ELR (cell line): ENCODE measurements at regions not wholly inside any gene's neighbourhood (a gene's known extent, or its start where the extent isn't known, plus 50 kb on each side); places are given as distances from the start of the nearest gene placed in this dataset.
"Not testable (repeated sequence)": the region's sequence is repeated elsewhere in the genome, so short reads cannot be mapped to it uniquely, and the experiment has no call there.

Source experiments
- DNase-seq: peaks from one replicate; pipeline ENCODE4 v3.0.0-alpha.2; 2015; ENCODE audit warnings: low read depth

DNA sequence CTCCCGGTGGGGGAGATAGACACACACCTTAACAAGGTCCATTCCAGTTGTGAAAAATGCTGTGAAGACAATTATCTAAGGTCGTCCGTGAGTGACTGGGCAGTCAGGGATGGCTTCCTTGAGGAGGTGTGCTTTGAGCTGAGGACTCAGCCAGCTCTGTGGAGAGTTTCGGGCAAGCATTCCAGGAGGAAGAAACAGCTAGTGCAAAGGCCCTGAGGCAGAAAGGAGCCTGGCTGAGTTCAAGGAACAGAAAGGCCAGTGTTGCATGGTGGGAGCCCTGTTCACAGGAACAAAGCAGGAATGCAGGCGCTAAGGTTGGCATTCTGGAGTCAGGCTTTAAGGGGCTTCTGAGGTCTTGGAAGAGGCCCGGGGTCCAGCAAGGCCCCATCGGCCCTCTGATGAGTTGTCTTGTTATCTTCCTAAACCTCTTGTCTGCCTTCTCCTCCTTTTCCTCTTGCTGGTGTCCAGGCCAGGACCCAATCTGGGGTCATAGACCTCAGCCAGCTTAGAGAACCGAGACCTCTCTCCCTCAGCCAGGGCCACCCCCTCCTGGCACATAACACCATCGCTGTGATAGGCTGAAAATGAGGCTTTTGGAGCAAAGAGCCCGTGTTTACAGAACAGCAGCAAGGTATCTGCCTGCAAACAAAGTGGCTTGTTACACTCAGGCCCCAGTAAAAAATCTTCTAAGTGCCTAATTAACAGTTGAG lies 270.2 kb upstream of the MVB12B start:
- DNase-seq, result no peak

DNA sequence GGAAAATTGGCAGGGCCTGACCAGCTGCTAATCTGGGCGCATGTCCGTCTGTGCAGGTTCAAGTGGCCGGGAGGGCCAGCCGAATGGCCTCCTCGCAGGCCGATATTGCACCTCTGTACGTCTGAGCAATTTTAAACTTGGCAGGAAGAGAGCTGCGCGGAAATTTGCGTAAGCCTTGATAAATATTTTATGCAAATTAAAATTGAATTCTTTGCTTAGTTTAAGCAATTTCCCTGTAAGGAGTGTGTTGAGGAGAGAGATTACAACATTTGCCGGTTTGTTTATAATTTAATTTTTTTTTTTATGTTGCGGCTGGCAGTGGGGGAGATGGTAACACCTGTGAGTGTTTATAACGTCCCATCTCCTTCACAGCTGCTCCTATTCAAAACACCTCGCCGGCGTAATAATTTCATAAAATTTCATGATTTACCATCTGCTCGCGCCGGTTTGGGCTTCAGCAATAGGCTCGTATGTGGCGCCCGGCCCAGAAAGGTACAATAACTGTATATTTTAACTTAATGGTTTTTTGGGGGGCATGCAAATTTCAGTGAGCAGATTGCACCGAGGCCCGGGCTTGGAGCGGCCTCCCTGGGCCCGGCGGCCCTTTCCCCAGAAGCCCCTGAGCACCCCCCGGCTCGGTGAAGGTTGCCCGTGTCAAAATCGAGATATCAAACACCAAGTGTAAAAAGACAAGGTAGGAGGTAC lies 269.4 kb upstream of the MVB12B start:
- no peak for DNase-seq

DNA sequence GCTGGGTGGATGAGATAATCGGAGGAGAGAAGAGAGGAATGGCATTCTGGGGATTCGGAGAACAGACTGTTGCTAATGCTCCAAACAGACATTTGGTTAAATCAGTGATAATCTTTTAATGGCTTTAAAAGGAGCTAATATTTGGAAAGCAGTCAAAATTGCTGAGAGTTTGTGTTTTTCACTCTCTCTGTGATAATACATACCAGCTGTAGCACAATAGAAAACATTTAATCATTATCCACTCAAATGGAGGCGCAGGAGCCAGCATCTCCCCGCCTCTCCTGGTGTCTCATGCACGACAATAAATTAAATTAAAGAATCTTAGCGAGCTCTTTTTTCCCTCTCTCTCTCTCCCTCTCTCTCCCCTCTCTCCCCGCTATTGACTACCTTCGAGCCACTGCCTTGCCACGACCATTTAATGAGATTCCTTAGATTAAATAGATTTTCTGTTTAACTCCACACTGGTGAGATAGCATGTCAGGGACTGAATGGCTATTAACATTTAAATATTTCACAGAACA lies 268.6 kb upstream of the MVB12B start:
- no peak for DNase-seq

DNA sequence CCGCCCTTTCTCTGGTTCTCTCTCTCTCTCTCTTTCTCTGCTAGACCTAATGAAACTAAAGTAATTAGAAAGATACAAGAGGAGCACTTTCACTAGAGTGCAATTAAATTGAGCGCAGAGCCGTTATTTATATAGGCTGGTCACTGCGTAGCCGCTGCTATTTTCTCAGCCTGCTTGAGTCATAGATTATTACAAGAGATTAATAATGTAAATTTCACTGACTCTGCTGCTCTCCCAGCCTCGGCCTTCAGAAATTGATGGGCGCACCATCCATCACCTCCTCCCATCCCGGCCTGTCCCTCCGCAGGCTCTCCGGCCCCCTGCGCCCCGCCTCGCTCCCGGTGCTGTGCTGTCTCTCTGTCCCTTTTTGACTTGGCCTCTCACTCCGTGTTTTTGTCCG lies 268.0 kb upstream of the MVB12B start:
- no peak for DNase-seq

DNA sequence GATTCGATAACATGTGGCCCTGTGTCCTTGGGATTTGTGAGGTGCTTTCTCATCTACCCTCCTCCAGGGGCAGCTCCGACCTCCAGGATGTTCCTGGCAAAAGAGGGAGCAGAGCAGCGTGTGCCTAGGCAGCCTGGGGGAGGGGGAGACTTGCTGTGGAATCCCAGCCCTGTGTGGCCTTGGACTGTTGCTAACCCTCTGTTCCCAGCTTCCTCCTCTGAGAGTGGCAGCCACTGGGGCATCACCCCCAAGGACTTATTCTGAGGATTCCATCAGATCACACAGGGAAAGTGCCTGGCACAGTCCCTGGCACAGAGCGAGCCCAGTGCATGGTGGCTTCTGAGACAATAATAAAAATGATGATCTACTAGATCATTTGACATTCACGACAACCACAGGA lies 265.1 kb upstream of the MVB12B start:
- DNase-seq, result no peak

DNA sequence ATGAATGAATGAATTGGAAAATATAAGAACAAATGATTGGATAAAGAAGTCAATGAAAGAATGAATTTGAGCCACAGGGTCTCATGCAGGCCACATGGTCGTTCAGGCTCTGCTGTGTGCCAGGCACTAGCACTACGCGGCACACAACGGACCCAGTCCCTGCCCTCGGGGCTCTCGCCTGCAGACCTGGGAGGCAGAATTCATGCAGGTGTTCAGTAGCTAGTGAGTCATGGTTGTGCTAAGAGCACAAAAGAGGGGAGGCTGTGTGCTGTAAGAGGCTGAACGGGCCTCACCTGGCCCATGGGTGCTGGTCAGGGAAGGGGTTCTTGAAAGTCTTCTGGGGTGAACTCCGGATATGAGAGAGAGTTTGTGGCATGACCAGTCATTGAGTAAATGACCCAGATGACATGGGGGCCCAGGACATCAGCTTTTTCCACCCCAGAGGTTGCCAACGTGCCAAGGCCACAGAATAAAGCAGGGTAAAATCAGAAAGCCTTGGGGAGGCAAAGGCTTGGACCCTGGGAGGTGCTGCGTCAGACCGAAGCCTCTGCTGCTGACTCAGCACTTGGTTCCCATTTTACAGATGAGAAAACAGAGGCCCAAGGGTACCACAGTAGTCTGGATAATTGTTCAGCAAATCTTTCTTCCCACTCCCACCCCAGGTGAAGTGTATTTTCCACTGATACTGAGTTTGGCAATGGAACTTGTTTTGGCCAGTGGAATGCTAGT lies 264.3 kb upstream of the MVB12B start:
- no peak for DNase-seq

DNA sequence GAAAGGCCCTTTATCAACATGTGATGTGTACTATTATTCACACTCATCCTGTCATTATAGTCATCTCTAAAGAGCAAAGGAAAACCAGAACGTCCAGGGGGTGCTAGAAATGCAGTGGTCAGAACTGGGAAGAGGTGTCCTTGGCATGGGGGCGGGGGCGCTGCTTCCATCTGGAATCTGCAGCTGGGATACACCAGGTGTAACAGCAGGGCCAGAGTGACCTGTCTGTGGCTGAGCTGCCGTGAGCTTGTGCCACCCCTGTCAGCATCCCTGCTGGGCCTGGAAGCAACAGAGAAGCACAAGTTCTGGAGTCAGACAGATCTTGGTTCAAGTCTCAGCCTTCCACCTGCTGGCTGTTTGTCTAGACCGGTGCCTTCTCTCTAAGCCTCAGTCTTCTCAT lies 263.3 kb upstream of the MVB12B start:
- DNase-seq, result no peak

DNA sequence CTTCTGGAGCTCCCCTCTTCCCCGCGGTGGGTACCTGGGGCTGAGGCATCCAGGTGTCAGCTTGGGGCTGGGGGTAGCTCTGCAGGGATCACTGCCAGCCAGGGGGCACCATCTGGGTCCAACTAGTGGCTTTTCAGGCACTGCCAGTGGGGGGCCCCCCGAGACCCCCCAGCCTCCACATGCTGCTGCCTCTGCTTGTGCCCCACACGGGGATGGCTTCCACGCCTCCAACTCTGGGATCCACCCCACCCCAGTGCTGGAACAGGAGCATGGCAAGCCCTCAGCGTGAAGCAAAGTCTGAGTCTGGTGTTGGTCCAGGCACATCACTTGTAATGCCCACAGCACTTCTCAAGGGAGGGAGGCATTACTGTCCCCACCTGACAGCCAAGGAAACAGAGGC lies 260.5 kb upstream of the MVB12B start:
- no peak for DNase-seq

DNA sequence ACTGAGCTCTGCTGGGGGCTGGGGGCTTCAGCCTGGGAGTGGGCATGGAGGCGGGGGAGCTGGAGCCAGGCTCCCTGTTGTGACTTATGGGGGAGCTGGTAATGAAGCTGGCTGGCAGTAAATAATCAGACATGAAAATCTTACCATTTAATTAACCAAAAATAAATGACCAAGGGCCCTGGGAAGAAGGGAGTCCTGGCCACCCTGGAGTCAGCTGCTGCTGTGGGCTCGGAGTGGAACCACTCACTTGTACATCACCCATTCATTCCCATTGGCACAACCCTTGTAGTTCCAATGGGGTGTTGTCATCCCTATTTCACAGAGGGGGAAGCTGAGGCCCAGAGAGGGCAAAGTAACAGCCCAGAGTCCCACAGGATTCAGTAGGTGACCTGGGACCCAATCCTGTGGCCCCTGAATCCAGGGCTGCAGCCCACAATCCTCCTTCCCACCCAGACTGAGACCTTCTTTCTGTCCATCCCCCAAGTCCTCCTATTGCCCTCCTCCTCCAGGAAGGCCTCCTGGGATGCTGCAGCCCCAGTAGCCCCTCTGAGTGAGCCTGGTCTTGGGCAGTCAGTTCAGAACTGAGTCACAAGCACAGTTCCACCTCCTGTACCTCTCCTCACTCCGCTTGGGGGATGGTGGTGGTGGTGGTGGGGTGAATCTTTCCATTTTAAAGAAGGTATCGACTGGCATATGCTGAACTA lies 259.4 kb upstream of the MVB12B start:
- no peak for DNase-seq

DNA sequence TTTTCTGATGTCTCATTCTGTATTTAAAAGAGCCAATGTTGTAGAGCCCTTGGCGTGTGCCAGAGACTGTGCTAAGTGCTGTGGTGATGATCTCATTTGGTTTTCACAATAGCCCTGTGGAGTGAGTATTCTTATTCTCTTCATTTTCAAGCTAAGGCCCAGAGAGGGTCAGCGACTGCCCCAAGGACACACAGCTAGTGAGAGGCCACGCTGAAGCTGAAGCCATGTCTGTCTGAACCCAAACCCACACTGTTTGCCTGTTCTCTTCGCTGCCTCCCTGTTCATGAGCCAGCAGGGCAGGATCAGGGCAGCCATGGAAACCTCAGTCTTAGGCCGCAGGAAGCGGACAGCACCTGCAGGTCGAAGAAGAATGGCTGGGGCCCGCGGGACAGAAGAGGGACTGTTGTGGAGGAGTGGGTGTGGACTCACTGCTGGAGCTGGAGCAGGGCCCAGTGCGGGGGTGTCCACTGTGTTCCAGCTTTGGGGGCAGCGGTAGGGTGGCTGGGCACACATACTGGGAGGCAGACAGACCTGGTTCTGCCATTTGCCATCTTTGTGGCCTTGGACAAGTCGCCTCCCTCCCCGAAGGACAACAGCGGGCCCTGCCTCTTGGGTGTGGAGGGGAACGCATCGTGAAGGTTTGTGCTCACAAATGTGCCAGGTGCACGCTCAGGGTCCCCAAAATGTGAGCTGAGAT lies 257.9 kb upstream of the MVB12B start:
- no peak for DNase-seq

DNA sequence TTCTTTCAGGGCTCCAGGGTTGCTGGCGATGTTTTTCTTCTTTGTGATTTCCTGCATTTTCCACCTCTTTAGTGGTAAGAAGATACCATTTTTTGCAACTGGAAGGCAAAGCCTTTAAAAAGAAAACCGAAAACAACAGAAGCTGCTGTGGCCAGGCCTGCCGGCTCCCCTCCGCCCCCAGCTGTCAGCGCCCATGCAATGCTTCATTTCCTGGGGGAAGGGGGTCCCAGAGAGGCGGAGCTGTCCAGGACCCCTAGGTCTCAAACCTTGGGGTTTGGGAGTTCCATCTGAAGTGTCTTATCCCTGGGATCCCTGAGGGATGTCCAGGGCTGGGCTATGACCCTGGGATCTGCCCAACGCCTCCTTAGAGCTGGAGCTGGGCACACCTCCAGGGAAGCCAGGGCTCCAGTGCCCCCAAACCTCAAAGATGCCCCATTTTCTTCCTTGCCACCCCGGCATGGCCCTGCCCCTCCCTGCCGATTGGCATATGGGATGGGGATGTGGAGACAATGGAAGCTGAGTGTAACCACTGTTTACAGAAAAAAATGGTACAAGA lies 257.2 kb upstream of the MVB12B start:
- no peak for DNase-seq

DNA sequence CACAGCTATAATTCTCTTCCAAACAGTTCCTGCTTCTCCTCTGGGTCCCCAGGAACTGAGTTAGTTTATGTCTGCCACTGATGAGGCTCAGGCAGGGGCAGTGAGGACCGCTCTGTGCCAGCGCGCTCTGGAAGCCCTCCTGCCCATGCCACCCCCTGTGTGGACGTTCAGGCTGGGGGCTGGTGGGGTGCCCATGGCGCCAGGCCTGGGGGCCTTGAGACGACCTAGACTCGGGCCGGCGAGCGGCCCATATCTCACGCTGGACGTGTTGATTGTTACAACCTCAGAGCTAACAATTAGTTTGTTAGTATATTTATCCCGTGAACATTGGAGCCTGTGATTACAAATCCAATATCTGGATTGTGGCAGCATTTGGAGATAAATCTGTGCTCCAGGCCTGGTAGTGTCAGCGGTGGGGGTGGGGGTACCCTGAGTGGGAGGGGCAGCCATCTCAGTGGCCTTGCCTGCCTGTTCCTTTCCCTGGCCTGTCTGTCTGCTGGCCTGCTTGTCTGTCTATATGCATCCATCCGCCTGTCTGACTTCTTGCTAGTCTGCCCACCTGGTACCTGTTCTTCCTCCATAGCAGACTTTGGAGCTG lies 256.5 kb upstream of the MVB12B start:
- DNase-seq, result no peak

DNA sequence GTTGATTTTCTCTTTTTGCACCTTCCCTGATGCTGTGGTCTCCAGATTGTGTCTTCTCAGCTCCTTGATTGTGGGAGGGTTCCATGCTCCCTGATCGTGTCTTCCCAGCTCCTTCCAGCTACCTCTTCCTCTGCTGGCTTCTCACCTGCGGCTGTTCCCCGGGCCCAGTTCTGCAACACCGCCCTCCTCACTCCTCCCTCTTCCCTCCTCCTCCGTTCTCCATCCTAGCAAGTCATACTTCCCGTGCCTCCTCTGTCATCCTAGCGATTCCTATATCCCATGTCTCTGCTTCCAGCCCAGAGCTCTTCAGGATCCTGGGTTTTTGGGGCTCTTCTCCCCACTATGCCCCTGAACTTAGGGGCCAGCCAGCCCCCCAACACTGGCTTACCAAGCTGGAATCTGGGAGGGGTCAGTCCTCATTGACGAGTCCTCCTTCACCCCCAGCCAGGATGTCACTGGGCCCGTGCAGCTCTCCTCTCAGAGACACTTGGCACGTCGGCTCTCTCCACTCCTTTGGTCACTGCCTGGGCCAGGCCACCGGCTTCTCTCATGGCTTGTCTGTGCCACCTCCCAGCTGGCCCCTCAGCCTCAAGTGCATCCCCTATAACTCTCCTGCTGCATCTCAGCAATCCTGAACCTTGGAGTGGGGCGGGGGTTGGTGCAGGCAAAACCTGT lies 255.4 kb upstream of the MVB12B start:
- no peak for DNase-seq

DNA sequence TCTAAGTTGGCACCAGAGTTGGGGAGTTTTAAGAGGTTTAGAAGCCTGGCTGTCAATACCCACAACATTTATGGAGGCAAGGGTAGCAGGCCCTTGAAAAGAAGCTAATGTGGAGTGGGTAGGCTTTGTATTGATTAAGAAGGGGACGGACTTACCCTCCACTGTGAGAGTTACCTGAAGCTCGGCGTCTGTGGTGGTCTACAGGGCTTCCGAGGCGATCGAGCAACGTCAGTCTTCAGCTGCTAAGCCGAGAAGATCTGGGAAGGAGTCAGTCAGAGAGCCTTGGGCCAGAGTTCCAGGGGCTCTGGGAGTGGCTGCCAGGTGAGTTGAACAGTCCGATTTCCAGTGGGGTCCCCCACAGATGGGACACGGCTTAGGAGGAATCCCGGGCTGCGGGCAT lies 249.0 kb upstream of the MVB12B start:
- not testable (repeated sequence) for DNase-seq

DNA sequence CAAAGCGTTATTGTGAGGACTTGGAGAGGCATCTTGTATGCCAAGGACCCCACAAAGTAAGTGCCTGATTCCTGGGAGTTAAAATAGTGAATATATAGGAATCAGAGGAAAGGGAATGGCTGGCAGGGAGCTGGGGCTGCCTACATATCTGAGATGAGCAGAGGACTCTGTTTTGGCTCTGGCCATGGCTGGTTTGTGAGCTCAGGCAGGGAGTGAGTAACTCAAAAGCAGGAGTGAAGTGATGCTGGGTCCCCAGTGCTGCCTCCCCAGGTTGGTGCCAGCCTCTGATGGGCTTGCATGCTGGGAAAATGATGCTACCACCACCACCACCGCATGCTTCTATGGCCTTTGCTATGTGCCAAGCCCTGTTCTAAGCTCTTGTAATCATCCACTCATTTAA lies 246.0 kb upstream of the MVB12B start:
- DNase-seq, result no peak

DNA sequence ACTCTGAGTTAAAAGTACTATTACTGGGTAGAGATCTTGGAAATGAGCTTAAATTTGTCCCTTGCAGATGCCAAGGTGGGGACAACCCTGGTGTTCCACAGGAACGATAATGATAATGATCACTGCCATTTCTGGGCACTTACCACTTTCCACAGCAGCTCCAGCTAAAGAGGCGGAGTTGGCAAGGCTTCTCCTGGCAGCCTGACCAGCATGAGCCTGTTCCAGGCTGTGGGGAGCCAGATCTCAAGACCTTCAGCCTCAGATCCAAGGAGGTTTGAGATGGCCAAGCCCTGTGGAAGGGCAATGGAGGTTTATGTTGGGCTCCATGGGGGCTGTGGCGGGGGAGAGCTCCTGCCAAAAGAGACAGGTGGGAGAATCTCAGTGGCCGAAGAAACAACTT lies 244.9 kb upstream of the MVB12B start:
- no peak for DNase-seq

DNA sequence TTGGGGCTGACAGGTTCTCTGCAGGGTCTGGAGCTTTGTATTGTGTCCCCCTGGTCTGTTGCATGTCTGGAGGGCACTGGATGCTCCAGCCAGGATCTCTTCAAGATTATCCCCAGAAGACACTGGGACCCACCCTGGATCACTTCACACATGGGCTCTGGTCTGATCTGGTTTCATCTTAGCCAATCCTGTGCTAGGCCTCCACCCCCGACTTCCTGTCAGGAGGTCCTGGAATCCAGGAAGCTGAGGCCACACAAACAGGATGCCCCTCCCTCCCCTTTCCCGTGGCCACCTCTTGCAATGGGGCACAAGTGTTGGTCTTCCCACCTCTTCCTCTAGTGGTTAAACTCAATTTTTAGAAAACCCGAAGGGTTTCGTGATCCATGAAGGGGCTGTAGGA lies 242.6 kb upstream of the MVB12B start:
- DNase-seq, result no peak

DNA sequence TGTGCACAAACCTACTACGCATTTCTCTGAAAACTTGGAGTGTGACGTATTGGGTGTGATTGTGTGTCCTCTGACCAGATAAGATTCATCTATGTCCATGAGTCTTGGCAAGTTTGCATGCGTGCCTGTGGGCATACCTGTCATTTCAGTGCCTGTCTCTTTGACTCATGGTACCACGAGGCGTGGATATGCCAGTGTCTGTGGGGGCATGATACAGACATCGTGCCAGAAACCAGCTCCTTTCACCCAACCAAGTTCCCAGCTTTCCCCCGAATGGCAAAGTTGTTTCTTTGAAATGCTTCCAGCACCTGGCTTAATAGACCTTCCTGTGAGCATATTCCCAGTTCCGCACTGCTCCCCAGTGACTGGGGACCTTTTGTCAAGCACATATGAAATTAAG lies 241.9 kb upstream of the MVB12B start:
- DNase-seq, result no peak

DNA sequence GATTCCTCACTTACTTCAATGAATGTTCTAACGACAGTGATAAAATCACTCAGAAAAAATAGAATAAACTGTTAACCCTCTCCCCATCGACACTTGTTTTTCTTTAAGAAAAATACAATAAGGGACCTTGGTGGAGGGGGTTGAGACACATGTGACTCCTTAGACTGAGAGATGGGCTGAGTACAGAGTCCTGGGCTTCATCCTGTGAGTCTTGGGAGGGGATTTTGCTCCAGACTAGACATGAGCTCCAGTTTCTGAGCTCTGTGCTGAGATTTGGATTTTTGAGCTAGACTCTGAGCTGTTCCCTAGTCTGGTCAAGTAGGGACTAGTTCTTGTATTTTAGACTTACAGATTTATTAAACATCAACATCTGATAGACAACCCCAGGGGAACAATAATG lies 241.5 kb upstream of the MVB12B start:
- no peak for DNase-seq

DNA sequence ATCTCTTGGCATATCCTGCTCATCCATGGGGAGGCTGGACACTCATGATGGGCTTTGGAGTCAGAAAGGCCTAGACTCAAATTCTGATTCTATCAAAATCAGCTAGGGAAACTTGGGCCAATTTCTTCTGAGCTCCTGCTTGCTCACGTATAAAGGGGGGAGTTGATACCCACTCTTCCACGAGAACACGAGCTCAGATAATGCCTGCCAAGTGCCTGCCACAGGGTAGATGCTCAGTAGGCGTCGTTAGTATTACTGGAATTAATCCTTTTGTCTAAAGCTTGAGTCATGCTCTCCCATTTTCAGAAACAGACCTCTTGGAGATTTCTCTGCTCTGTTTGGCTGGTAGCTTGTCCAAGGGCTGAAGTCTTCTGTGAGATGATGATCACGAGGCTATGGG lies 238.3 kb upstream of the MVB12B start:
- DNase-seq, result no peak

DNA sequence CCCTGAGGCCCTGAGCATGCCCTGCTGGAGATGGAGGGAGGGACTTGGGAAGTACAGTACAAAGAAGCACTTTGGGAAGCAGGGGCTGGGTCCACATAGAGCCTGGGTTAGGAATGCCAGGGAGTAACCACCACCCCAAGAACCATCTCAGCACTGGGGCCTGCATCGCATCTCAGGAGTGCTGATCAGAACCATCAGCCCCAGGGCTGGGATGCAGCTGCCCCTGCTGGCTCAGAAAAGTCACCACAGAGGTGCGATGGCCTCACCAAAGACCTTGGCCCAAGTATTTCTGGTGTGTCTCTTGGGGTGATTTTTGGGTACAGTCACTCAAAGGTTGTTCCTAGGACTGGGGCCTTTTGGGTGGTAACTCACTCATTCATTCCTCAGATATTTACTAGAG lies 236.8 kb upstream of the MVB12B start:
- DNase-seq, result no peak
